Tibial artery (tissue), 4 donors: ENCODE measurements at regions not wholly inside any gene's neighbourhood (a gene's known extent, or its start where the extent isn't known, plus 50 kb on each side); places are given as distances from the start of the nearest gene placed in this dataset.

ENCODE experiments used
- DNase-seq, 2 donors: peaks; one replicate each; pipeline ENCODE4 v3.0.0-alpha.2; 2019
- H3K27ac ChIP-seq, 2 donors: fragments of 200-600 bp; sonication (generic) in 1 of 2; 1 replicate in 1 of 2; 2 replicates in 1 of 2; pipeline ENCODE4 v1.5.1; 2018 to 2019; ENCODE audit warnings: mild to moderate bottlenecking in 1 of 2
- H3K27me3 ChIP-seq, 2 donors: fragments of 200-600 bp; sonication (generic) in 1 of 2; one replicate each; pipeline versions ENCODE4 v1.5.1 to v1.6.0; 2016 to 2019
- H3K36me3 ChIP-seq, 3 donors: fragments of 200-600 bp; sonication (generic) in 2 of 3; one replicate each; pipeline ENCODE4 v1.5.1; 2016 to 2019; ENCODE audit warnings: mild to moderate bottlenecking in 2 of 3
- H3K4me1 ChIP-seq, 4 donors: fragments of 200-600 bp; sonication (generic) in 2 of 4; 1 replicate in 3 of 4; 2 replicates in 1 of 4; pipeline ENCODE4 v1.5.1; 2016 to 2019
- H3K4me3 ChIP-seq, 2 donors: fragments of 200-600 bp; sonication (generic) in 1 of 2; 1 replicate in 1 of 2; 2 replicates in 1 of 2; pipeline ENCODE4 v1.5.1; 2018 to 2019; ENCODE audit warnings: mild to moderate bottlenecking in 2 of 2
- H3K9me3 ChIP-seq, 3 donors: fragments of 200-600 bp; sonication (generic) in 1 of 3; one replicate each; pipeline ENCODE4 v1.5.1; 2016 to 2019
- CTCF ChIP-seq, 2 experiments: fragments of 200-600 bp in 1 of 2; fragments of 450-650 bp in 1 of 2; IDR thresholded peaks; one replicate each; pipeline ENCODE4 v1.5.1; 2017 to 2019; ENCODE audit warnings: antibody characterized with exemption in 2 of 2, mild to moderate bottlenecking in 1 of 2, moderate library complexity in 1 of 2
- intact Hi-C: fragments of 100-400 bp; cut with DNase I; formaldehyde crosslinking; loops from one replicate; pipeline ENCODE4 v1.15.0; 2023; ENCODE audit warnings: low total_unique reads

- H3K27ac ChIP-seq = no peak overlapping the region
- DNase-seq = no peak
- H3K9me3 ChIP-seq = no peaks in the 10 kb centered on the region
- intact Hi-C loops = no loop called here
- no peak overlapping the region for H3K4me3 ChIP-seq
- no peaks in the 10 kb centered on the region for H3K27me3 ChIP-seq
- TF ChIP-seq CTCF (IDR thresholded peaks at IDR 0.05) = no peak
- no peaks in the 10 kb centered on the region for H3K36me3 ChIP-seq
- H3K4me1 ChIP-seq = no peaks in the 10 kb centered on the region
Observed at GRCh38 chr18:4908328-4908727, 288.7 kb downstream of the AKAIN1 start.

- Histone ChIP-seq H3K4me1 (no peaks in the 10 kb centered on the region), H3K9me3 (no peaks in the 10 kb centered on the region), H3K4me3 (no peak overlapping the region), H3K27ac (no peak overlapping the region), H3K27me3 (no peaks in the 10 kb centered on the region), H3K36me3 (no peaks in the 10 kb centered on the region)
- no peak for DNase-seq
- TF ChIP-seq CTCF (IDR thresholded peaks at IDR 0.05) = no peak
- intact Hi-C loops = no loop called here
Observed at GRCh38 chr18:4906856-4907255, 290.2 kb downstream of the AKAIN1 start.

GRCh38 chr18:4888251-4889040 is 308.6 kb downstream of the AKAIN1 start:
- H3K27ac ChIP-seq = no peak overlapping the region
- H3K27me3 ChIP-seq = no peaks in the 10 kb centered on the region
- H3K4me1 ChIP-seq = no peaks in the 10 kb centered on the region
- no peak for TF ChIP-seq CTCF (IDR thresholded peaks at IDR 0.05)
- H3K36me3 ChIP-seq = no peaks in the 10 kb centered on the region
- intact Hi-C loops = no loop called here
- DNase-seq = no peak
- peaks cover 0 to 13% (median 0%) of the 10 kb centered on the region in 3 donors for H3K9me3 ChIP-seq
- no peak overlapping the region for H3K4me3 ChIP-seq

GRCh38 chr18:4878480-4878879 is 318.6 kb downstream of the AKAIN1 start:
- no peaks in the 10 kb centered on the region for H3K36me3 ChIP-seq
- intact Hi-C loops = no loop called here
- H3K4me1 ChIP-seq = no peaks in the 10 kb centered on the region
- no peaks in the 10 kb centered on the region for H3K27me3 ChIP-seq
- no peak overlapping the region for H3K27ac ChIP-seq
- H3K4me3 ChIP-seq = no peak overlapping the region
- no peak for TF ChIP-seq CTCF (IDR thresholded peaks at IDR 0.05)
- no peak for DNase-seq
- peaks cover 0 to 3% (median 0%) of the 10 kb centered on the region in 3 donors for H3K9me3 ChIP-seq

GRCh38 chr18:4871197-4871596 is 325.9 kb downstream of the AKAIN1 start:
- no peak overlapping the region for H3K4me3 ChIP-seq
- no peak for DNase-seq
- no peak overlapping the region for H3K27ac ChIP-seq
- no peaks in the 10 kb centered on the region for H3K27me3 ChIP-seq
- no peaks in the 10 kb centered on the region for H3K4me1 ChIP-seq
- intact Hi-C loops = no loop called here
- H3K36me3 ChIP-seq = no peaks in the 10 kb centered on the region
- peaks cover 0 to 12% (median 0%) of the 10 kb centered on the region in 3 donors for H3K9me3 ChIP-seq
- TF ChIP-seq CTCF (IDR thresholded peaks at IDR 0.05) = no peak
